Fibroblast of skin of right quadriceps (primary cell): ENCODE measurements at regions not wholly inside any gene's neighbourhood (a gene's known extent, or its start where the extent isn't known, plus 50 kb on each side); places are given as distances from the start of the nearest gene placed in this dataset.
"Not testable (repeated sequence)": the region's sequence is repeated elsewhere in the genome, so short reads cannot be mapped to it uniquely, and the experiment has no call there.

ENCODE experiments used
- DNase-seq: peaks from one replicate; pipeline ENCODE4 v3.0.0-alpha.2; 2013

- DNase-seq, result no peak
Measured at GRCh38 chr14:51351997-51352396, 112.0 kb downstream of the TMX1 start.

GRCh38 chr14:51353901-51354300, 113.9 kb downstream of the TMX1 start:
- DNase-seq, result no peak

GRCh38 chr14:51354846-51355245, 114.8 kb downstream of the TMX1 start:
- no peak for DNase-seq

DNA sequence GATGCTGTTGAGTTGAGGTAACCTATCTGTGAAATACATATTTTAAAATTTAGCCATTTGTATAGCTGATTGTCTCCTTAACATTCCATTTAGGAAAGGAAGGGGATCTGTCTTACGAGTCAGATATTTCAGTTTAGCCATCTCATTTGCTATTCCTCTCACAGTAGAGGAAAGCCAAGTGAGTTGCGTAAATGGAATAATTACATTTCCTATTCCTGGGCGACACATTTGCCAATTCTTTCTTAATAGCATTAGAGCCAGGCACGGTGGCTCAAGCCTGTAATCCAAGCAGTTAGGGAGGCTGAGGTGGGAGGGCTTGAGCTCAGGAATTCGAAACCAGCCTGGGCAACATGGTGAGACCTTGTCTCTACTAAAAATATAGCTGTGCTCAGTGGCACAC, 116.3 kb downstream of the TMX1 start:
- no peak for DNase-seq

- no peak for DNase-seq
Measured at GRCh38 chr14:51357250-51357649, 117.2 kb downstream of the TMX1 start.

DNA sequence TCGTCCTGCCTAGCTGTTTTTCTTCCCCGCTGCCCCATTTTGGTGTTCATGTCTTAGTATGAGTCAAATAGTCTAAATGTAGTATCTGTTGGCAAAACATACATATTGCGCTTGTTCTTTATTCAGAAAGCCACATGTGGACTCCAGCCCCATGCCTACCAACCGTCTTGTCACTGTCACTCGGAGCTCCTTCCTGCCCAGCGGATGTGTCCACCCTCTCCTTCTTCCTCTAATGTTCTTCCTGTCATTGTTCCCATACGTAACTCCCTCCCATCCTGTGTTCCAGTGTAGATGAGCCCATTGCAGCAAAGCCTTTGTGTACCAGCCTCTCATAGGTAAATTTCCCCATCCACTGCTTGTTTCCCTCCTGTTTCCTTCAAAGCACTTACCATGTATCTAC, 120.5 kb downstream of the TMX1 start:
- no peak for DNase-seq

DNA sequence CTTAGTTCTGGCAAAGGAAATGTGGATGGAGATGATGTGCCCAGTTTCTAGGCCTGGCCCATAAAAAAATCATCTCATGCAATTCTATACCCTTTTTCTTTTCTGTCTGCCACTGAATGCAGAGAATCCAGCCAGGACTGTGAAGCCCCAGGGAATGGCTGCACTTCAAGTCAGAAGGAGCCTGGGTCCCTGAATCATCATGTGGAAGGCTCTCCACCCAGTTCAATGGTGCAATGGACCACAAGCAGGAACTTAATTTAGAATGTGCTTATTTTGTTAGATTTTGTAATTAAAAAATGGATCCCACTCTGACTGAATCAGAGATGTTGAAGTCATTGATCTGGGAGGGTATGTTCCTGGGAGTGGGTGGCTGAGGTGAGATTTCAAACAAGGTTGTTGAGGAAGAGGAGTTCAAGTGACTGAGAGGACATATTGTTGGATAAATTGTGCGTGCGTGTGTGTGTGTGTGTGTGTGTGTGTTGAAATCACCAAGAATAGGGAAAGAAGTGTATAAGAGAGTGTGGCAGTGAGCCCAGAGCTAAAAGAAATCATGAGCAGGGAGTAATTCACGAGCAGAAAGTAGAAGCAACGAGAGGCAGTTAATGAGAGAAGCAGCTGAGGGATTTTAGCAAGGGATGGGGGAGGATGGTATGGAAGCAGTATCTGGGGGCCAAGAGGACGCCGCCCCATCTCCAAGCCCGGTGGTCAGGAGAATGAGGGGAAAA, 125.4 kb downstream of the TMX1 start:
- no peak for DNase-seq

- DNase-seq, result not testable (repeated sequence)
Measured at GRCh38 chr14:51366460-51366859, 126.4 kb downstream of the TMX1 start.

DNA sequence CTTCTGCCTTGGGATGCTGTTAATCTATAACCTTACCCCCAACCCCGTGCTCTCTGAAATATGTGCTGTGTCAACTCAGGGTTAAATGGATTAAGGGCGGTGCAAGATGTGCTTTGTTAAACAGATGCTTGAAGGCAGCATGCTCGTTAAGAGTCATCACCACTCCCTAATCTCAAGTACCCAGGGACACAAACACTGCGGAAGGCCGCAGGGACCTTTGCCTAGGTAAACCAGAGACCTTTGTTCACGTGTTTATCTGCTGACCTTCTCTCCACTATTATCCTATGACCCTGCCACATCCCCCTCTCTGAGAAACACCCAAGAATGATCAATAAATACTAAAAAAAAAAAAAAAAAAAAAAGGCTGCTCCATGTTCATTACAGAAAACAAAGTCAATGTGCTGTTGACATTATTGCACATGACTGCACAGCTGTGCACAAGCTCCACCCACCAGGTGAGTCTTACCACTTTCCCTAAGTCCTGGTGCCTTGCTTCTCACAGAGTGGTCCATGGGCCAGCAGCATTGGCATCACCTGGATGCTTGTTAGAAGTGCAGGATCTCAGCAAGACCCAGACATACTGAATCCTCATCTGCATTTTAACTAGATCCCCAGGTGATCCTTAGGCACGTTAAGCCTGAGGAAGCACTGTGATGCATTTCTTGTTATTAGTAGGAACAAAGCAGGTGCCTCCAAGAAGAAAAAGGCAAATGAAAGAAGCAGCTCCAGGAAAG, 127.0 kb downstream of the TMX1 start:
- DNase-seq, result not testable (repeated sequence)

DNA sequence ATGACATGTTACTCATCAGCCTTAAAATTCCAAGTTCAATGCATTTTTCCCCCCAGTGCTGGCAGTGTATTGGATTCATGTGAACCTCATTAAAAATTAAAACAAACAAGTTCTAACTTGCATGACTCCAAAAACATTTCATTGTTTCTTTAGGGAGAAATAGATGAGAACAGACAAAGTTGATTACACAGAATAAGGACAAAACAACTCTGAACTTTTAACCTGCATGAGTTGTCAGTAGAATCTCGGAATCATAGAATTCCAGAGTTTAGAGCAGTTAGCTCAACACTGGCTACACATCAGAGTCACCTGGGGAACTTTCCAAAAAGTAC, 127.5 kb downstream of the TMX1 start:
- peak; percentile 76 for DNase-seq

DNA sequence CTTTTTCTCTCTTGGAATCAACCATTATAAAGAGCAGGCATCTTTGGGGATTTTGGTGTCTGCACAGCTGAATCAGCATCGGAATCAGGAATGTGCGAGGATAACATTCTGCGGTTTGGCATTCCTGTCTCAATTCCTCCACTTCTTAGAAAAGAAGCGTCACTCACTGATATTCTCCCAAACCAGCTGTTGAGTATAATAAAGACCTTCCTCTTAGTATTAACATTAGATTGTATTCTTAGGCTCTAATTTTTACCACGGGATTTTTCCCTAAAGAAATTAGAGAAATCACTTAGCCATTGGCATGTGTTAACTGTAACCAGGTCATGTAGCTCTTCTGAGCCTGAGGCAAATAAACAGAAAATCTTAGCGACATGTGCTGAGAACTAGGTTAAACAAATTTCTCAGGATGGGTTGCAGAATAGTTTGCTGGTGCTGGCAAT, 128.7 kb downstream of the TMX1 start:
- peak; percentile 91 for DNase-seq

DNA sequence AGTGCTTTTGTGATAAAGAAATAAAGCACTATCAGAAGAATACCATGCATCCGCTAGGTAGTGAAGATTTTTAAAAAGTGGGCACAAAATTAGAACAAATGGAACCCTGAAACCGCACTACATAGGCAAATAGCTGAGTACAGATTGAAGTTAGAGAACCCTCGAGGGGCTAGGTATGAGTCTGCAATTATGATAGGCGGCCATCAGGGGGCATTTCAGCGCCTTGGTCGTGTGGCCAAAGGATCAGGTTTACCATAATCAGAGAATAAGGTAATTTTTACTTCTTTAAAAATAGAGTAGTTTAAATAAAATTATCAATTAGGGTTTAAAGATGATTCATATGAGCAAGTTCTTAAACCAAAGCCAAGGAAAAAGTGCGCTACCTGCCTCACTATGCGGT, 129.8 kb downstream of the TMX1 start:
- no peak for DNase-seq

- DNase-seq, result peak; percentile 39
Measured at GRCh38 chr14:51370758-51371386, 130.8 kb downstream of the TMX1 start.

GRCh38 chr14:51377186-51377585, 137.1 kb downstream of the TMX1 start:
- not testable (repeated sequence) for DNase-seq

DNA sequence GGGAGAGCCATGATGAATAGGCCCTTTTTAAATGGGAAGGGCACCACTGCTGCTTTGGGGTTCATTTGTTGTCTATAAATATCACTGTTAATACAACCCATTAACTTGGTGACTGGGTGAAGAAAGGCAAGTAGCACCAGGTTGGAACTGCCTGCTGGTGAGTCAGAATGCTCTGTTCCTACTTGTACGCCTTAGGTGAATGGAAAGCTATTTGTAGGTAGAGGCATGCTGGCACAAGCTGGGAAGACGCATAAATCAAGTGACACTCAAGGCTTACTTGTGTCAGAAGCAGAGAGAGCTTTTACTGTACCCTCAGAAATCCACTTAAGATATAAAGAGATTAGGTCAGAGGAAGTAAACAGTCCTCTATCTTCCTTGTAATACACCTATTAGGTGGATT, 142.5 kb downstream of the TMX1 start:
- DNase-seq, result no peak

GRCh38 chr14:51386411-51386810, 146.4 kb downstream of the TMX1 start:
- no peak for DNase-seq

DNA sequence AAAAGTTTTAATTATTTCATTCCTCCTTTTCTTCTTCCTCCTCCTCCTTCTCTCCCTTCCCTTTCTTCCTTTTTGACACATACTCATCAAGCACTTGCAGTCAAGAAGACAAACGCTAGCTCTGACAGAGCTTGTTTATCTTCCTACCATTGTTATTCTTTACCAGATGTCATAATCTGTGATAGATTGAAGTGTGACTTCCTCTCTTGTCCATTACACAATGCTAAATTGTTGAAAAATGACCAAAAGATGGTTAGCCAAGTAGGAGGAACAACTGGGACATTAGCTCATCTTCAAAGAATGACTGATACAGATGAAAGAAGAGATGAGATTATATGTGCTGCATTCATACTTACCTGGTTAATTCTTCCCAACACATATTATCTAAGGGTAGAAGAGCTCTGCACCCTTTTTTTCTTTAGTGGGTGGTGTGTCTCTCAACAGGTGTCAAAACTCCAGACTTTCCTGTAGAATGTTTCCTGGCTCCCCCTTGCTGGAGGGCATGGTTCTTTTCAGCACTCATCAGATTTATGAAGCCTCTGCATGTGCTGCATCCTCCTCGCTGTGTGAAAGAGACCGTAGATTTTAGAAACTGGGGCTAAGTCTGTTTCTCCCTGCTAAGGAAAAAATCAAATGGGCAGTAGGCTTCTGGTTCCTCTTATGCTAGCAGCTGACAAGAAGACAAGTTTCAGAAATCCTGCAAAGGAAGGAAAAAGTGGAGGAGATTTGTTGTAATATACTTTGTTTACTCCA, 147.1 kb downstream of the TMX1 start:
- DNase-seq, result peak; percentile 14

GRCh38 chr14:51392416-51392815, 152.4 kb downstream of the TMX1 start:
- DNase-seq, result no peak

DNA sequence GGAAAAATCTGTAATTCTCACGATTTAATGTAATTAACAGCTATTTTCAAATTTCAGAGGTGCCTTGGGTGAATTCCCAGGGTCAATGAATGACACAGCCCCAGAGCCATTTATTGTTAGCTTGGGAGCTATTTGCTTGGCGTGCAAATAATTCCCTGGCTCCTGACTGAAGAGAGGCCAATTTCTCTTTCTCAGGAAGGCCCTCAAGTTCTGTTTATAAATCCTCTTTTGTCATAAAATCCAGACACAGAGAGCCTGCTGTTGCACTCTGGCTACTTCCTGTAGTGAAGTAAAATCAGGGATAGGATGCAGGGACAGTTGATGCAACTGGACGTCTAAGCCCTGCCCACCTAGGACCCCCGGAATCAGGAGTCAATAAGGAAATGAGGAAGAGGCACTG, 154.3 kb downstream of the TMX1 start:
- peak; percentile 32 for DNase-seq

DNA sequence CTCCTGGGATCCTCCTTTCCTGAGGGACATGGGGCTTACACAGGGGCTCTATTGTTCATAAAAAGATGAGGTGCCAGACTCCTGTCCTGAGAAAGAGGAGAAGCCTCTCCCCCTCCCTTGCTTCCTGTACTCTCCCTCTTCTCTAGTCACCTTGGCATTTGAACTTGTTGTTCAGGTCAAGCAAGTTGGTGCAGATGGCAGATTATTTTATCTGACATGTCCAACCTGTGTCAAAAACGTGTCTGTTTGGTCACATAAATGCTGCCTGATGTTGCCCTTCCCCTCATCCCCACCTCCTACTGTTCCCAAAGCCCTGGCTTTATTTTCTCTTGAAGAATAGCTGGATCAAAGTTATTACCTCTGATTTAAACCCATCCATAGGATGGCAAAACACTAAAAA, 154.8 kb downstream of the TMX1 start:
- no peak for DNase-seq

DNA sequence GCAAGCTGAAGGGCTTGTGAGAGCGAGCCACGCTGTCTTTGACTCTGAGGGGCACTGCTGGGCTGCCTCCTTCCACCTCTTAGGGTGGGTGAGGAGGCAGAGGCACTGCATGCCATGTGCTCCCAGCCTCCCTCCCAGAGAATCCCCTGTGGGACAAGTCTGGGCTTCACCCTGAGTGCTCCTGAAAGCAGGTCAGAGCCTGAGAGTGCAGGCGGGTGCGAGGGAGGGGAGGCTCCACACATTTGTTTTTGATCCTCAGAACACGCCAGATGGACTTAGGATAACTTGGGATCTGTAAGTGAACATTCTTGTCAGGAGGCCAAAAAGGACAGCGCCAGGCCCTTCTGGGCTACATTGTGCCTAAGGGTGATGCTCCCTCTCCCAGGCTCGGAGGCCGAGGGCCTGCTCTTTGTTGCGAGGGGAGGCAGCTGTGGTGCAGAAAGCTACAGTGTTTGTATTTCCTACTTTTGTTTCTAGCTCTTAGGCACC, 155.4 kb downstream of the TMX1 start:
- DNase-seq, result peak; percentile 83

DNA sequence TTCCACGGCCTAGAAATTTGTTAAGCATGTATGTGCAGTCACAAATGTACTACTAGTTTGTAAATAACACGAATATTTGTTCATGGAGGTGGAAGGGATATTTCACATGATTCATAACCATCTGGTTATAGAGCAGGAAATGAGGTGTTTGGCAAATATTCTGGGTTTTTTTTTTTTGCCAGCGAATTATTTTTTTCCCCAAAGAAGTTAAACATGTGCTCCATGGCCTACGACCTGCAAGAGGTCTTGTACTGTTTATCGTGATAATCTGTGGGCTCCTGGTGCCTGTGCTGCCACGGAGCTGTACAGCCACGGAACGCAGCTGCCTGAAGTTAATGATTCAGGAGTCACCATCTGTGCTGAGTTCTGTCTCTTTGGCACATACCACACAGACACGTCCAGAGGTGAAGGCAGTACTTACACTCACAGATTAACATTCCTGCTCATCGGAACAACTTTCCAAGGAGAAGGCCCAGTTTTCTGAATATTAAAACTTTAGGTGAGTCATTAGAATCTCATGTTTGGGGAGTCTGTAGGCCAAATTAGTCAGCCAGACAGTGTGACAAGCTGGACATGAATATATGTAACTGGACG, 156.3 kb downstream of the TMX1 start:
- peak; percentile 98 for DNase-seq

GRCh38 chr14:51398898-51399297, 158.9 kb downstream of the TMX1 start:
- DNase-seq, result peak; percentile 85
